Occipital lobe (tissue), 1 donor: ENCODE measurements at regions not wholly inside any gene's neighbourhood (a gene's known extent, or its start where the extent isn't known, plus 50 kb on each side); places are given as distances from the start of the nearest gene placed in this dataset.

ENCODE experiments used
- DNase-seq: peaks from one replicate; lab custom pipeline; 2025; lab: John Stamatoyannopoulos, UW

DNA sequence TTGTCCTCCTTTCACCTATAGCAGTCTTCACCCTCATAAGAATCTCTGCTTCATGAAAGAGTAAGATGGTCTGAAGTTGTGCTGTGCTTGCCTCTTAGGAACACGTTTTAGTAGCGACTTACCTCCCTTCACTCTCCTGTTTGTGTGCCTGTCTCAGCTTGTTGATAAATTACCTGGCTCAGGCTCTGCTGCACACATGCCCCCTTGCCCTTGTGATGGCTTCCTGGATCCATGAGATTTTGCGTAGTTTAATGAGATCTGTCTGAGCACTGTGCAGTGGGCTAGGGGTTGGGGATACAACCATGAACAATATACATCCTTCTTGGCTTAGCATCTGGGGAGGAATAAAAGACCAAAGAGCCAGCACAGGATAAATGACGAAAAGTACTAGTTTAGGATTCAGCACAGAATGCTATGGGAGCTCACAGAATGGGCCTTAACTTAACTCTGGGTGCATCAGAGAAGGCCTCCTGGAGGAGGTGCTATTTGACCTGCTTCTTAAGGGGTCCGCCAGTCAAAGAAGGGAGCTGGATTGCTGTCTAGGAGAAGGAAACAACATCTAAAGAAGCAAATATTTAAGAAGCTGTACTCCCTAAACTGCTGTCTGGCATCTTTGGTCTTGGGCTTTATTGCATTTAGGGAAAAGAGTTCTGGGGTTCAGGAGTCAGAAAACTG, 175.7 kb upstream of the PLXNA2 start:
- no peak for DNase-seq

DNA sequence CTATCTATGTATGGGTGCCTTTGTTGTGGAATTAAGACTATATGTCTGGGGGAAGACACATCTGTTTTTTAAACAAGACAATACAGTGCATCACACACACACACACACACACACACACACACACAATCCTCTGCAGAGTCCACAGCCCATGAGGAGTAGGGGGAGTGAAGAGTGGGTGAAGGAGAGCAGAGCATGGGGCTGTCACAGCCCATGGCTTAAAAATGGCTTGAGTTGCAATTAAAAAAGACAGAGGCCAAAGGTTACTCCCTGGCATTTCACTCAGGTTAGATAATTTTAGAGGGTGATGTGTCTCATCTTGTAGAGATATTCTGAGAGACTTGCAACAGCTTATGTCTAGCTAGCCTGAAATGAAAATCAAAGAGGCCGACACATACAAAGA, 176.5 kb upstream of the PLXNA2 start:
- no peak for DNase-seq

DNA sequence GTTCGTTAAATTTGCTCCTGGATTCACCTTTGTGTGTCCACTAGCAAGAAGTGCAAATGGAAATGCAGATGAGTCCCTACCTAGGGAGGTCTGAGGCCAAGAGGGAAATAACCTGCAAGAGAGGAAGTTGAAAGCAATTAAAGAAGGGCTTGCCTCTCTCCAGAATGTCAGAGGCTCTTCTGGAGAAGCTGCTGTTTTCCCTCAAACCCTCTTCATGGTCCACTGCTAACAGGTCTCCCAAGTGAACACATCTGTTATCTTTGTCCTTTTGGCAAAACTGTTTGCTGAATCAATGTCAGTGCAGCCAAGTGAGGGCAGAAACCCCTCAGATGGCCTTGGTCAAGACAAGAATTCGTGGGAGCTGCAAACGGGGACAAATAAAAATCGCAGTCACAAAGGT, 177.3 kb upstream of the PLXNA2 start:
- no peak for DNase-seq

DNA sequence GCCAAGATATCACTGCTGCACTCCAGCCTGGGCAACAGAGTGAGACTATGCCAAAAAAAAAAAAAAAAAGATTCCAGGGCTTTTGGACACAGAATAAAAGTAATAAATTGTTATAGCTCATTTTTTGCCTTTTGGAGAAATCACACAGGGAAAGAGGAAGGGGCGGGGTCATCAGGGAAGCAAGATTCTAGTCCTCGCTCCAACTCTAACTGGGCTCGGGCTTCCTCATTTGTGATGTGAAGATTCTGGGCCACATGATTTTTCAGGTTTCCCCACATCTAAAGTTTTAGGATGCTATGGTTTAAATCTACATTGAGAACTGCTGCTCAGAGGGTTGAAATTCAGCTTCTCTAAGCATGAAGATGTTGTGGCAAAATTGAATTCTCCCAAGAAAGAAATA, 179.3 kb upstream of the PLXNA2 start:
- DNase-seq = no peak

DNA sequence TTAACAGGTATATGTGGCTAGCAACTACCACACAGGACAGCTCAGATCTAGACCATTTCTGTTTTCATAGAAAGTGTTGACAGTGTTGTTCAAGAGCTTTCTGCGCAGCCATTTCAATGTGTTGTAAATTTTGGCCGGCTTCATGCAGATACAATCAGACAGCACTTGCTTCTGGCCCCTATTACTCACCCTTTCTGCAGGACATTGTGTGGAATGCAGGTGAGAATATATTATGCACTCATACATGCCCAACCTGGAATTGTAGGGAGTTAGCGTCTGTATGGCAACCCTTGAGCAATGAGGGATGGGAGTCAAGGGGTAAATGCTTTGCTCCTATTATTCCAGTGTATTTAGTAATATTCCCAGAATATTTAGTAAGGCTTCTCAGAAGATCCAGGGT, 180.9 kb upstream of the PLXNA2 start:
- DNase-seq = no peak

DNA sequence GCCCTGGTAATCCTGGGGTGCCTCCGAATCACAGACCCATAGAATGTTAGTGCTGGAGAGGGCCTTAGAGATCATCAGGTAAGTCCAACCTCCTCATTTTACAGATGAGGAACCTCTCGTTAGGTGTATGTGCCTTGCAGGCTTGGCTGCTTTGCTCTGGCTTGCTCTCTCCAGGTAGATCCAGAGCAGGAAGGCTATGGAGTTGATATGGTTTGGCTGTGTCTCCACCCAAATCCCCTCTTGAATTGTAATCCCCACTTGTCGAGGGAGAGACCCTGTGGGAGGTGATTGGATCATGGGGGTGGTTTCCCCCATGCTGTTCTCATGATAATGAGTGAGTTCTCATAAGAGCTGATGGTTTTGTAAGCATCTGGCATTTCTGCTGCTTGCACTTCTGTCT, 186.0 kb upstream of the PLXNA2 start:
- no peak for DNase-seq

DNA sequence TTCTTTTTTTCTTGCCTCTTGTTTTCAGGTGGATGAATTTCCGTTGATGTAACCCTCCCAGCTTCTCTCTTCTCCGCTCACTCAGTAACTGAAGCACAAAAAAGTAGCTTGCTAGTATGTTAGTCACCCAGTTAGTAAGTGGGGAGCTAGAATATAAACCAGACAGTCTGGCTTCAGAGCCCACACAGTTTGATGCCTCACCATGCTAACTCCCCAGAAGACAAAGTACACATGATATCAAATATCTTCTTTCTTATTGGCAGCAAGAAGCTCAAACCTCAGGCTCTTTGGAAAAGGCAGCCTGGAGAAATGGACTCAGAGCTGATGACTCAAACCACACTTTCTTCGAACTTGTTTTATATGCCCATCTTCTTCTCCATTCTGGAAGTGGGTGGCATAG, 187.5 kb upstream of the PLXNA2 start:
- no peak for DNase-seq

DNA sequence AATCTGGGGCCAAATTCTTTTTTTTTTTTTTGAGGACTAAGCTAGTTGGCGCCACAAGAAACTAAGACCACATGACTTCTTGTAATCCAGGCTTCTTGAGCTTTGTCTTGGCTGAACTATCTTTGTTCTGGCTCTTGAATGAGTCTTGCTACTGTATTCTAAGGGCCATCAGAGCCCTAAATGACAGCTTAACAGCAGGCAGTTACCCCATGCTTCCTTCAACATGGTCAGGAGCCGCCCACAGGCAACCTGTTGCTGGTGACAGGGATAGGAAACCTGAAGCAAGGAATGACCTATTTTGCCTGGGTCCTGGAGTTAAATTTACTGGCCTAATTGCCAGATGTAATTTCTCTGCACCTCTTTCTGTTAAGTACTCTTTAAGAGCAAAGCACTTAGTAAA, 188.2 kb upstream of the PLXNA2 start:
- no peak for DNase-seq

DNA sequence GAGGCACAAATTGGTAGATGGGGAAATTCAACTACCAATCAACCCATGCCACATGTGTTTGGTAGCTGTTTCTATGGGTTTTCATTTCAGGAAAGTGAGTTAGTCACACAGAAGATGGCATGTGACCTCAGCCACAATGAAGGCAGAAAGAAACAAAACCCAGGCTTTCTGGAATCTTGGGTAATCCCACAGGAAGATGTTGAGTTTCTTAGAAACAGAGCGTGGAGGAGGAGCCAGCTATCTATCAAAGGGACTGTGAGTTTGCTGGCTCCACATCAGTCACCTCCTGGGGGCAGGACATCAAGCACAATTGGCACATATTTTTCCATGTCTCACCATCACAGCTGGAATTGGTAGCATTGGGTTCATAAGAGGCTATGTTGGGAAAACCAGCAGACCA, 188.9 kb upstream of the PLXNA2 start:
- no peak for DNase-seq

DNA sequence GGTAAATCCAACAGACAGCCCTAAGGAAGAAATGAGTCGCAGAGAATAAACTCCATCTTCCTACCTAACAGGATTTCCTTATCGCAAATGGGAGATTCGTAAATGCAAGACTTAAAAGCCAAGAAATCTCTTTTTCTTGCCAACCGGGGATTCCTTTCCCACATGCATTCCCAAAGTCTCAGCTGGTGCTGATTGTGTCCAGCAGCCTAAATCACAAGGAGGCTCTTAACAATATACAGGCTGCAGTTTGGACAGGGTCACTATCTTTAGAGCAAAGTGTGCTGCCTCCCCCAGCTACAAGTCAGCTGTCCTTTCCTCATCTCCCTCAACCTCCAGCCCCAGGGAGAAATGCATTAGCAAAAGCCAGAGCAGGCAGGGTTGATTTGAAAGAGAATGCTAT, 189.8 kb upstream of the PLXNA2 start:
- DNase-seq = no peak

DNA sequence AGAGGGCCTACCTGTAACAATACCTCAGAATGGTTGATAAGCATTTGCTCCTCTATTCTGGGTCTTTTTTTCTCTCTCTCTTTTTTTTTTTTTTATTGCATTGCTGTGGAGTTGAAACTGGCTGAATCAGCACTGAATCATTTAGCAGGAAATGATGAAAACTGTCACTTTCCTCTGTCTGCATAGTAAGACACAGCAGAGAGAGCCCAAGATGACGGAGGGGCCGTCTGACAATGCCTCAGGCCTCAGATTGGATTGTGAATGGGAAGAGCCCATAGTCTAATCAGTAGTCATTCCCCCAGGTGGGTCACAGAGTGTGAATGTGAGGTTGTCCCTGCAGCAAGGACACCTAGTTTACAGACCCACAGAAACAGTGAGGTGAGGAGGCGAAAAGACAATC, 193.2 kb upstream of the PLXNA2 start:
- DNase-seq = no peak

DNA sequence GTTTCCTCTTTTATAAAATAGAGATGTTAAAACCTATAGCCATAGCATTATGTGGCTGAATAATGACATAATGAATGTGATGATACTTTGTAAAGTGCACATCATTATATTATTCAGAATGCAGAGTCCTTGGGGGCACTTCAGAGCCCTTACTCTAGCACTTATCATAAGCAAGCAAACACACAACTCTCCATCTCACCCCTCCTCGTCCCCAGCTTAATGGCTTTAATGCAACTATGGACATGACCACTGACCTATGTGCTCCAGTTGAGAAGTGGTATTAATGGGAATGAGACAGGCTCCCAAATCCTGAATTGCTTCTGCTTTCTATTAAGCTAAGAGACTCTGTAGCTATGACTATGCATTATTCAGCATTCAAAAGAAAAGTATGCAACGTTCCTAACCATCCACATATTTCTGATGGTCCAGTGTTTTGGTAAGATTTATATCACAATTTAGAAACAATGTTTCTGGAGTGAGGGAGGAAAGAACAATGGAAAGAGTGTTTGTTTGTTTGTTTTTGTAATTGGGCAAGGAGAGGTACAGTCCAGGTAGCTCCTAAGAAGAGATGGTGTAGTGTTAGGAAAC, 194.0 kb upstream of the PLXNA2 start:
- no peak for DNase-seq

DNA sequence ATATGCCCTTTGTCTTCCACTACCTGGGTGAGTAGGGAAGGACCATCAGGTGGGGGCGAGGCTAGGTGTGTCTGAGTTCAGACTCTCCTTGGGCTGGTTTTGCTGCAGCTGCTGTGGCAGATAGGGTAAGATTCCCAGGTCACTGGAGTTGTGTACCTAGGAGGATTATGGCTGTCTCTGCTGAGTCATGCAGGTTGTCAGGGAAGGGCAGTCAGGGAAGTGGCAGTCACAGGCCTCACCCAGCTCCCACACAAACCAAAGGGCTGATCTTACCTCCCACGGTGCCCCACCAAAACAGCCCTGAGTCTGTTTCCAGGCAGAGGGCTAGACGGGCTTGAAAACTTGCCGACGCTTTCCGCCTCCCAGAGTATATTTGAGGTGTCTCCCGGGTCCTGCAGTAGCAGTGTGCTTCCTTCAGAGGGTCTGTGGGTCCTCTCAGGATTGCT, 201.6 kb upstream of the PLXNA2 start:
- DNase-seq = no peak

DNA sequence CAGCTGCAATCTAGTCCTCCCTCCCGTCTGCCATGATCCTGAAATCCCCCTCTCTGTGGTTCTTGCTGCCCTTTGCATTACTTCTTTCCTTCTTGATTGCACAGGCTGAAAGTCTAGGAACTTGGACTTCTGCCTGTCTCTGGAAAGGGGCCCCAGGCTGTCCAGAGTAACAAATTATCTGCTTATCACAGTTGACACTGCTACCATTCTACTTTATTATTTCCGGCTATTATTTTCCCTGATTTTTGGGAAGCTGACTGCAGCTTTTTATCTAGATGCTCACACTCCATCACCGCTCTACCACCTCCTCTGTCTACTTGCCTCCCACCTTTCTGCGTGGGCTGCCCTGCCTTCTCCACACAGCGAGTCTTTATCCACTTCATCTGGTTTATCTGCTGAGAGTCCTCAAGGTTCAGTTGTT, 202.1 kb upstream of the PLXNA2 start:
- DNase-seq = no peak

DNA sequence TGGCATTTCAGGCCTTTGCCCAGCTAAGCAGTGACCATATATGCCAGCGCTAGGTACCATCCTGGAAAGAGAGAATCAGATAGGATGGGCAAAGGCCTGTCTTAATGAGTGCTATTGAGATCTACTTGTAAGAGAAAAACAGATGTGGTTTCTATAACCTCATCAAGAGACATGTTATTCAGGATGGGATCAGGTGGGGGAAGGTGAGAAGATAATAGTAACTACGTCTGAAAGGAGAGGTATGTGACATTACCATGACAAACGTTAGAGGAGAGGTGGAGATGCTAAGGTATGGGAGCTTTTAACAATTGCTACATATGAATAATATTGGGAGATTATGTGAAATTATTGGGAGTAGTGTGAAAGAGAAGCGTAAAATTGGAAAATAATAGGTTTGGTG, 204.2 kb upstream of the PLXNA2 start:
- no peak for DNase-seq

DNA sequence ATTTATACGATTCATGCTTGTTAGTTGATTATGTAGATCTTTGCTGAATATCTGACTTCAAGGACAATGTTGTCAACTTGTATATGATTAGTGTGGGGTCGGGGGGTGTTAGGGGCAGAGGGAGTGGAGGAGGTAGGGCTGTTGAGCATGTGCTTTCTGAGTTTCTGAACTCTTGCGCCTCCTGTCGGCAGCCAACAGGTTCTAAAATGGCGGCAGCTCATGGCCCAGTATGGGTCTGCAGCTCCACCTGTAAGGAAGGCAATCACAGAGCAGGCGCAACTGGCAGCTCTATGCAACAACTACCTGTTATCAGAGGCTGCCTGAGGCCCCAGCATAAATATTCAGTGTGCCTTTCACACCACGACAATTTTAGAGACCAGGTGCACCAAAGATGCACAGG, 205.8 kb upstream of the PLXNA2 start:
- no peak for DNase-seq

DNA sequence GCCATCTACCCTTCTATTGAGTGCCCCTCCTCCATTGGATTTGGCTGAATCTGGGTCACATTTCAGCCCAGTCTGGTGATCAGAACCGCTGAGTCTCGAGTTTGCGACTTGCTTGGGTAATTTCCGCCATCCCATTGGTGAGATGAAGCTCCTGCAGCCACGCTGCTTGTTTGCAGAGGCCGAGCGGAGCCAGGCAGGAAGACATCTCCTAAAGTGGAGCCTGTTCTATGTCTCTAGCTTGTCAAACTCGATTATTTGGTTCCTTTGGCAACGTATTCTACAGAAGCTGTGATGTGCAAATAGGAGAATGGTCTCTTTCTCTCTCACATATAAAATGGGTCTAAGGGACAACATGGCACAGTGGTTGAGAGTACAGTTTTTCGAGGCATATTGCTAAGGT, 206.8 kb upstream of the PLXNA2 start:
- no peak for DNase-seq

DNA sequence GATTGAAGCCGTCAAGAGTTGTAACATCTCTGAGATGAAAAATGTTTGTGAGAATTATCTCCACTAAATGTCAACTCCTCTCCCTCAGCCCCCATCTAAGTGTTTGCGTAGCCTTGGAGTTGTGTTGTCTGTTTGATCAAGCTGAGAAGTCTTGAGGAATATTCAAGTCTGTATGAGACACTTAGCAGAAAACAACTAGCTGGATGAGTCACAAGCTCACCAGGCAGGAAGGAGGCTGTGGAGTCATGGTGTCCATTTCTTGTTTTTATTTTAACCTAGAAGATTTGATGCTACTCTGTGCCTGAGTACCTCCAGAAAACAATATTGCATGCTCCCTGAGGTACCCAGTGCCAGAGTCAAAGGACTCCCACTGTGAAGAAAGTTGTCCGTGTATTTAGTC, 211.6 kb upstream of the PLXNA2 start:
- no peak for DNase-seq

DNA sequence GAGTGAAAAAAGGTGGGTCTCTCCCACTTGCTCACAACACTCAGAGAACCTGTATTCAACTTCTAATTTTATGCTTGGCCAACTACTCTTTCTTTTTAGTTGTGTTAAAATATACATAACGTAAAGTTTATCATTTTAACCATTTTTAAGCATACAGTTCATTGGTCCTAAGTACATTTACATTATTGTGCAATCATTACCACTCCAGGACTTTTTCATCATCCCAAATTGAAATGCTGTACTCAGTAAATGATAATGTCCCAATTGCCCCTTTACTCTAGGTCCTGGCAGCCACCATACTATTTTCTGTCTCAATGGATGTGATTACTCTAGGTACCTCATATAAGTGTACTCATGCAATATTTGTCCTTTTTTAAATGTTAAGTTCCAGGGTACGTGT, 212.3 kb upstream of the PLXNA2 start:
- DNase-seq = no peak

DNA sequence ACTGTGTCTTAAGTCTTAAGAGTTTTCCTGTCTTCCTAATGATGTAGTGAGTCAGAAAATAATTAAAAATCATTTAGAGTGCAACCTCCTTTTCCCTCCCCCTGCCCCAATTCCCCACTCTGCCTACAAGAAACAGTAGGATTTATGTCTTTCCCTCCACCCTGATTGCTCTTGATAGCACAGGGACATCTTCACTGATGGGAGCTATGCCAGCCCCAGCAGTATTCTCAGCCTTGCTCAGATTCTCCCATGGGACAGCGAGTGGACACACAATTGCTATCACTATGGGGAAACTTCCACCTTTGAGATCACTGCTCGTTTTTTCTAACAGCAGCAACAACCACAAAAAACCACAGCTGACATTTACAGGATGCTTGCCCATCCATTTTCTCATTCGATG, 216.6 kb upstream of the PLXNA2 start:
- no peak for DNase-seq

DNA sequence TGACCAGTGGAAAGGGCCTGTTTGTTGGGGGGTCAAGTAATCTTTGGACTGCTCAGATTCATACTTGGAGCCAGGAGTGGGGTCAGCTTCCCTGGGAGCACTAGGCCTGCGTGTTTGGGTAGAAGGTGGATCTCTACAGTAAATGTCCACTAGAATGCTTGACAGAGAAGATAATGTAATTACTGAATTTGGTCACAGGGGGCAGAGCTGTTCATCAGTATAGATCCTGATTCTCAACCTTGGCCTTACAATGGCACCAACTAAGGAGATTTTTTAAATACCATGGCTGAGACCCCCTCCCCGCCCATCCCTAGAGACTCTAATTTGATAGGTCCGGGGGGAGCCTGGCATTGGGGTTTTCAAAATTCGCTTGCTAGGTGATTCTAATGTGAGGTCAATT, 217.5 kb upstream of the PLXNA2 start:
- DNase-seq = no peak

DNA sequence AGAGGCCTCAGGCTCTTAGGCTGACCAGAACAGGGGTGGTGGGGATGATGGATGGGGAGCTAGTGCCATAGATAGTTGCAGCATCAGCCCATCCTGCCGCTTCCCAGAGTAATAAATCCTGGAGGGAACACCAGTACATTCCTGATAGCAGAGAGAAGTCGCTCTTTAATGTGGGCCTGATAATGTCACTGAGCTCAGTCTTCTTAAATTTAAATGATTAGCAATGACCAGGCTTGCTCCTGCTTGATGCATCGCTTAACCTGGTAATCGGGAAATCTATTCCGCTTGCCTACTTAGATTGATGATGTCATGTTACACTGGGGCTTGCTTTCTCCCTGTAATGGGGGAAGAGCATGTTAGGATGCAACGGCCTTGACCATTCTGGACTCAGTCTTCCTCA, 218.6 kb upstream of the PLXNA2 start:
- no peak for DNase-seq

DNA sequence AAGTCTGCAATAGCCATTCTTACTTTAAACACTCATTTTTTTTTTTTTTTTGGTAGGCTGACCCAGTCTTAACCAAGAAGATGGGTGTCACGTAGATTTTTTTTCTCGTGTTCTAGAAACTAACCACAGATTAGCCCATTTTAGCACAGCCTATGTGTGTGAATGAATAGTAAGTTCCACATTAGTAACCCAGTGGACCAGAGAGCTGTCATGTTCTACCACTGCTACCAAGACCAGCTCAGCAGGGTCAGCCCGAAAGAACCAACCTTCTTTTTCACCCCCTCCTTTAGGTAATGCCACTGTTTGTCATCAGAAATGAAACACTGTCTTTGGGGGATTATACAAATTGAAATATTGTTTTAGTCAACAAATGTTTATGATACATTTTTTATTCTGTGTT, 221.1 kb upstream of the PLXNA2 start:
- no peak for DNase-seq
